Left cardiac atrium (tissue), 4 donors: ENCODE measurements at regions not wholly inside any gene's neighbourhood (a gene's known extent, or its start where the extent isn't known, plus 50 kb on each side); places are given as distances from the start of the nearest gene placed in this dataset.
"Not testable (repeated sequence)": the region's sequence is repeated elsewhere in the genome, so short reads cannot be mapped to it uniquely, and the experiment has no call there.

Experiments used
- ATAC-seq, 2 donors: fragments of 200-7000 bp; cut with Tn5 transposase; one replicate each; pipeline ENCODE4 v1.9.1; 2020; ENCODE audit warnings: mild to moderate bottlenecking in 2 of 2, moderate library complexity in 2 of 2
- DNase-seq: peaks from one replicate; pipeline ENCODE4 v3.0.0-alpha.2; 2020
- intact Hi-C, 2 donors: fragments of 100-400 bp; cut with DNase I; formaldehyde crosslinking; loops; one replicate each; pipeline versions ENCODE4 v1.14.1 to v1.15.1; 2022 to 2023
- donor health status: DM: no; HTN: yes; CAD: no.
- donor health status: DM: no; HTN: yes; CAD: no; lungs with severe emphysema.
- donor health status: DM: yes; HTN: yes; CAD: no.
- donor health status: Dilated cardiomyopathy.

DNA sequence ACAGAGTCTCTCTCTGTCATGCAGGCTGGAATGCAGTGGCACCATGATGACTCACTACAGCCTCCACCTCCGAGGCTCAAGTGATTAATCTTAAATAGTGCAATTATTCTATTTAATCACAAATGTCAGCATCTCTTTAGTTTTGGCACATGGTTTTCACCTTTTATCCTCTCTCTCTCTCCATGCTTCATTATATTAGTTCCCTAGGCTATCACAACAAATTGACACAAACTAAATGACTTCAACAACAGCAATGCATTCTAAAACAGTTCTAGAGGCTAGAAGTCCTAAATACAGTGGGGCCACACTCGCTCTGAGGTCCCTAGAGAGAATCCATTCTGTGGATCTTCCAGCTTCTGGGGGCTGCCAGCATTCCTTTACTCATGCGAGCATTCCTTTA lies 178.2 kb upstream of the ZNG1F start:
- ATAC-seq, DNase-seq, intact Hi-C loops: not testable (repeated sequence)

DNA sequence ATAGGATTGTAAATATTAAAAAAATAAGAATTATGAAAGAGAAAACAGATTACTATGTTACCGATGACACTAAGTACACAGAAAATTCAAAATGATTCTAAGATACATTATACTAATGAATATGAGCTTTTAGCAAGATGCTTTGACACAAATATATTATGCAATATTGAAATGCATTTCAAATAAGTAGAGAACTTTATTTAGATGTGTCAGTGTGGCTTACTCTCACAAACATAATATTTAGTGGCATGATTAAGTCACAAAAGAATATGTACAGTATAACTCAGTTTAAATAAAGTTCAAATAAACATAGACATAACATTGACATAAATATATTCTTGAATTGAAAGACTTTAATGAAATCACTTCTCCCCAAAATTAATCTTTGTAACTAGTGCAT lies 172.7 kb upstream of the ZNG1F start:
- DNase-seq, intact Hi-C loops, ATAC-seq: not testable (repeated sequence)

DNA sequence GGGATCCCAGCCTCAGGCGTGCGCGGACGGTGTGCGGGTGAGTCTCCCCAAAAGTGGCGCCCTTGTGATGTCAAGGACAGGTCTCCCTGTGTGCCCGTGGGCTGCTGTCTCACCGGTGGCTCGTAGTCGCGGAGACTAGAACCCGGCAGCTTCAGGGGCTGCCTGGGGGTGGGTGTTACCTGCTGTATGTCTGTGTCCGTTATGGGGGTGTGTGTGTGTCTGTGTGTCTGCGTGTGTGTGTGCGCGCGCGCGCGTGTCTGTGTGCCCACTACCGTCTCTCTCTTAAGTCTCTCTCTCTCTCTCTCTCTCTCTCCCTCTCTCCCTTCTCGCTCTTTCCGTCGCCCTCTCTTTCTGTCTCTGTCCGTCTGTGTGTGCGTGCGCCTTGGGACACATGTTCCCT lies 170.0 kb upstream of the ZNG1F start:
- DNase-seq, intact Hi-C loops: not testable (repeated sequence)
- peak in 1 of 2 donors; percentile 72 for ATAC-seq

DNA sequence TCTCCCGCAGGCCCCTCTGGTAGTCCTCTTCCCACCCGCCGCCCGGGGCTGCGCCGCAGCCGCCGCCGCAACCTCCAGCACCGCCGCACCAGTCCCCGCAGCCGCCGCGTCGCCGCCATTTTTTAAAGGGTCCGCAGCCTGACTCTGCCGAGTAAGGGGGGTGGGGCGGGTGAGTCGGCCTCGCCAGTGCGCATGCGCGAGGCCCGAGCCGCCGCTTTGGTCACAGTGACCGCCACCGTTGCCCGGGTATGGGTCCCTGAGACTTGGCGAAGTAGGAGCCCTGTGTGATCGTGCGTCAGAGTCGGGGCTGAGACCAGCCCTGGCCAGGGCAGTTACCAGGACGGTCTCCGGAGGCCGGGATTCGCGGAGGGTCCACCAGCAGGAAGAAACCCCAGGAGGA lies 169.6 kb upstream of the ZNG1F start:
- ATAC-seq, intact Hi-C loops: not testable (repeated sequence)

DNA sequence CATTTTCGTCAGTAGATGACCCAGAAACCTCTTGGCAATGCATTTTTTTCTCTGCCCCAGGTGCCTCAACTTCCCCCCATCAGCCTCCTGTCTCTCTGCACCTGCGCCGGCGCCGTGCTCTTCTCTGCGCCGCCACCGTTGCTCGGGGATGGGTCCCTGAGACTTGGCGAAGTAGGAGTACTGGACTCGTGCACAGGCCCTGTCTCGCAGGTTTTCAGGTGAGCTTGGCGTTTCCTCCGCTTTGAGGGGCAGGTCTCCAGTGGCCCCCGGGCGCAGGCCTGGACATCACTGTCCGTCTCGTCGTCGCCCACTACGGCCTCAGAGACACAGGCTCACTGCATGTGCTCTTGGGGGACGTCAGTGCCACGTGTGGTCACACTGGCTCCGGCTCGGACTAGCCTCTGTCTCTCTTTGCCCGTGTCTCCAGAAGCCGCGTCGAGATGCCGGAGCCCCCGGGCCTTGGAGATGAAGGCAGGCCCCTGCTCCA lies 168.8 kb upstream of the ZNG1F start:
- intact Hi-C loops, ATAC-seq, DNase-seq: not testable (repeated sequence)

More for the DNA sequence above, 169.6 kb upstream of the ZNG1F start:
- DNase-seq, result peak; percentile 64

DNA sequence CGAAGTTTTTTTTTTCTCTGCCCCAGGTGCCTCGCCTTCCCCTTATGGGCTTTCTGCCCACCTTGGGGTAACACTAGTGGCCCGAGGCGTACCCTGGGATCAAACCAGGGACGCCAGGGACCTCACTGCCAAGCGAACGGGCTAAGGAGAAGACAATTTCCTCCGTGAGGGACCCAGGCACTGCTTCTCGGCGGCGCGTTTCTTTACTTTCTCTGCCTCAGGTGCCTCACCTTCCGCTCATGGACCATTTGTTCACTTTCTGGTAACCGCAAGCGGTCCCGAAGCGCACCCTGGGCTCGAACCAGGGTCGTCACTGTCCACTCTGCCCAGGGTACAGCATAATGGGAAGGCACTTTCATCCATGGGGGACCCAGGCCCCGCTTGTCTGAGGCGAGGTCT lies 168.2 kb upstream of the ZNG1F start:
- intact Hi-C loops, DNase-seq, ATAC-seq: not testable (repeated sequence)

DNA sequence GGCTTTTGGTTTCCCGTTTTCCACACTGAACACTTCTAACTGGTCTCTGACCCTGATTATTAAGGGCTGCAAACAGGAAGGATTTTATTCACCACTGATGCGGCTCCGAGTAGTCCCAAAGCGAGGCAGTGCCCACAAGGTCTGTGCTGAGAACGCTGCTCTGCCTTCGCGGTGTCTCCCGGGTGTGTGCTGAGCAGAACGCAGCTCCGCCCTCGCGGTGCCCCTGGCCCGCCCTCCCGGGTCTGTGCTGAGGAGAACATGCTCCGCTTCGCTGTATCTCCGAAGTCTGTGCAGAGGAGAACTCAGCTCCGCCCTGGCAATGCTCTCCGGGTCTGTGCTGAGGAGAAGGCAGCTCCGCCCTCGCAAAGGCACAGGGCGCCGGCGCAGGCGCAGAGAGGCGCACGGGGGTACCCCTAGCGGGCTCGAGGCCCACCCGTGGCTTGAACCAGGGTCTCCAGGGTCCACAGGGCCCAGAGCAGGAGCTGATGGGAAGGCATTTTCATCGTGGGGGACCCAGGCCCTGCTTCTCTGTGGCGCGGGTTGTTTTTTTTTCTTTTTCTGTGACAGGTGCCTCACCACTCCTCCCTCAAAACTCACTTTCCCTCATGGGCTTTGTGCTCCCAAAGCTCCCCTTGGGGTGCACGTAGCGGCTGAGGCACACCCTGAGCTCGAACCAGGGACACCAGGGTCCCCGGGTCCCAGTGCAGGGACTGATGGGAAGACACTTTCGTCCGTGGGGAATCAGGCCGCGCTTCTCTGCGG lies 167.7 kb upstream of the ZNG1F start:
- intact Hi-C loops, result not testable (repeated sequence)
- ATAC-seq (peak in 1 of 2 donors; percentile 65), DNase-seq (peak; percentile 82)

DNA sequence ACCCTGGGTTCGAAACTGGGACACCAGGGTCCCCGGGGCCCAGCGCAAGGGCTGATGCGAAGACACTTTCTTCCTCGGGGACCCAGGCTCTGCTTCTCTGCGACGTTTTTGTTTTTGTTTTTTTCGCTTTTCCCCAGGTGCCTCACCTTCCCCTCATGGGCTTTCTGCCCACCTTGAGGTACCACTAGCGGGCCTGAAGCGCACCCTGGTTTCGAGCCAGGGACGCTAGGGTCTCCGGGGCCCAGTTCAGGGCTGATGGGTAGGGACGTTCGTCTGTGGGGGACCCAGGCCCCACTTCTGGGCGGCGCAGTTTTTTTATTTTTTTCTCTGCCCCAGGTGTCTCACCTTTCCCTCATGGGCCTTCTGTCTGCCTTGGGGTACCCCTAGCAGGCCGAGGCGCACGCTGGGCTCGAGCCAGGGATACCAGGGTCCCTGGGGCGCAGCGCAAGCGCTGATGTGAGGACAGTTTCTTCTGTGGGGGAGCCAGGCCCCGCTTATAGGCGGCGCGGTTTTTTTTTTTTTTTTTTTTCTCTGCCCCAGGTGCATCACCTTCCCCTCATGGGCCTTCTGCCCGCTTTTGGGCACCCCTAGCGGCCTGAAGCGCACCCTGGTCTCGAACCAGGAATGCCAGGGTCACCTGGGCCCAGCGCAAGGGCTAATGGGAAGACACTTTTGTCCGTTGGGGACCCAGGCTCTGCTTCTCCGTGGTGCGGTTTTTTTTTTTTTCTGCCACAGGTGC lies 166.8 kb upstream of the ZNG1F start:
- ATAC-seq, DNase-seq: not testable (repeated sequence)

DNA sequence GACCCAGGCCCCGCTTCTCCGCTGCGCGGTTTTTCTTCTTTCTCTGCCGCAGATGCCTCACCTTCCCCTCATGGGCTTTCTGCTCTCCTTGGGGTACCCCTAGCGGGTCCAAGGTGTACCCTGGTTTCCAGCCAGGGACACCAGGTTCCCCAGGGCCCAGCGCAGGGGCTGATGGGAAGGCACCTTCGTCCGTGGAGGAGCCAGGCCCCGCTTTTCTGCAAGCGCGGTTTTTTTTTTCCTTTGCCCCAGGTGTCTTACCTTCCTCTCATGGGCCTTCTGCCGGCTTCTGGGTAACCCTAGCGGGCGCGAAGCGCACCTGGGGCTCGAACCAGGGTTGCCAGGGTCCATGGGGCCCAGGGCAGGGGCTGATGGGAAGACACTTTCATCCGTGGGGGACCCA lies 165.9 kb upstream of the ZNG1F start:
- DNase-seq, intact Hi-C loops, ATAC-seq: not testable (repeated sequence)

More for the DNA sequence above, 166.8 kb upstream of the ZNG1F start:
- intact Hi-C loops, result not testable (repeated sequence)

DNA sequence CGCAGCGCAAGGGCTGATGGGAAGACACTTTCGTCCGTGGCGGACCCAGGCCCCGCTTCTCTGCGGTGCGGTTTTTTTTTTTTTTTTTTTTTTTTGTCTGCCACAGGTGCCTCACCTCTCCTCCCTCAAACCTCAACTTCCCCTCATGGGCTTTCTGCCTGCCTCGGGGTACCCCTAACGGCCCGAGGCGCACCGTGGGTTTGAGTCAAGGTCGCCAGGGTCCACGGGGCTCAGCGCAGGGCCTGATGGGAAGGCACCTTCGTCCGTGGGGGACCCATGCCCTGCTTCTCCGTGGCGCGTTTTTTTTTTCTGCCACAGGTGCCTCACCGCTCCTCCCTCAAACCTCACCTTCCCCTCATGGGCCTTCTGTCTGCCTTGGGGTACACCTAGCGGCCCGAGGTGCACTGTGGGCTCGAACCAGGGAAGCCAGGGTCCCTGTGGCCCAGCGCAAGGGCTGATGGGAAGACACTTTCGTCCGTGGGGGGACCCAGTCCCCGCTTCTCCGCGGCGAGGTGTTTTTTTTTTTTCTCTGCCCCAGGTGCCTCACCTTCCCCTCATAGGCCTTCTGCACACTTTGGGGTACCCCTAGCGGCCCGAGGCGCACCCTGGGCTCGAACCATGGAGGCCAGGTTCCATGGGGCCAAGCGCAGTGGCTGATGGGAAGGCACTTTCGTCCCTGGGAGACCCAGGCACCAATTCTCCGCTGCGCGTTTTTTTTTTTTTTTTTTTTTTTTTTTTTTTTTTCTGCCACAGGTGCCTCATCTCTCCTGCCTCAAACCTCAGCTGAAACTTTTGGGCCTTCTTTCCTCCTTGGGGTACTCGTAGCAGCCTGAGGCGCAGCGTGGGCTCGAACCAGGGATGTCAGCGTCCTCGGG lies 165.2 kb upstream of the ZNG1F start:
- intact Hi-C loops, ATAC-seq, DNase-seq: not testable (repeated sequence)

DNA sequence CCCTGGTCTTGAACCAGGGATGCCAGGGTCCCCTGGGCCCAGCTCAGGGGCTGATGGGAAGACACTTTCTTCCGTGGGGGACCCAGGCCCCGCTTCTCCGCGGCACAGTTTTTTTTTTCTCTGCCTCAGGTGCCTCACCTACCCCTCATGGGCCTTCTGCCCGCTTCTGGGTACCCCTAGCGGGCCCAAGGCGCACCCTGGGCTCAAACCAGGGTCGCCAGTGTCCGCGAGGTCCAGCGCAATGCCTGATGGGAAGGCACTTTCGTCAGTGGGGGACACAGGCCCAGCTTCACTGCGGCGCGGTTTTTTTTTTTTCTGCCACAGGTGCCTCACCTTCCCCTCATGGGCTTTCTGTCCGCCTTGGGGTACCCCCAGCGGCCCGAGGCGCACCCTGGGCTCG lies 163.9 kb upstream of the ZNG1F start:
- intact Hi-C loops, DNase-seq, ATAC-seq: not testable (repeated sequence)

DNA sequence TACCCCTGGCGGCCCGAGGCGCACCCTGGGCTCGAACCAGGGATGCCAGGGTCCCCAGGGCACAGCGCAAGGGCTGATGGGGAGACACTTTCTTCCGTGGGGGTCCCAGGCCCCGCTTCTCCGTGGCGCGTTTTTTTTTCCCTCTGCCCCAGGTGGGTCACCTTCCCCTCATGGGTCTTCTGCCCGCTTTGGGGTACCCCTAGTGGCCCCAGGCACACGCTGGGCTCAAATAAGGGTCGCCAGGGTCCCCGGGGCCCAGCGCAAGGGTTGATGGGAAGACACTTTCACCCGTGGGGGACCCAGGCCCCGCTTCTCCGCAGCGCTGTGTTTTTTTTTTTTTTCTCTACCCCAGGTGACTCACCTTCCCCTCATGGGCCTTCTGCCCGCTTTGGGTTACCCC lies 163.3 kb upstream of the ZNG1F start:
- ATAC-seq, DNase-seq, intact Hi-C loops: not testable (repeated sequence)

DNA sequence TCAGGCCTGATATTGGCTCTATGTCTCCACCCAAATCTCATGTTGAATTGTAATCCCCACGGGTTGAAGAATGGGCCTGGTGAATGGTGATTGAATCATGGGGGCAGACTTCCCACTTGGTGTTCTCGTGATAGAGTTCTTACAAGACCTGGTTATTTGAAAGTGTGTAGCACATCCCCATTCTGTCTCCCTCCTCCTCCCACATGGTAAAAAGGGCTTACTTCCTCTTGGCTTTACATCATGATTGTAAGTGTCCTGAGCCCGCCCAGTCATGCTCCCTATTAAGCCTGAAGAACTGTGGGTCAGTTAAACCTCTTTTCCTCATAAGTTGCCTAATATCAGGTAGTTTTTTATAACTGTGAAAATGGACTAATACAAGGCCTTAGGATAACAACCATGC lies 158.8 kb upstream of the ZNG1F start:
- intact Hi-C loops, DNase-seq, ATAC-seq: not testable (repeated sequence)

DNA sequence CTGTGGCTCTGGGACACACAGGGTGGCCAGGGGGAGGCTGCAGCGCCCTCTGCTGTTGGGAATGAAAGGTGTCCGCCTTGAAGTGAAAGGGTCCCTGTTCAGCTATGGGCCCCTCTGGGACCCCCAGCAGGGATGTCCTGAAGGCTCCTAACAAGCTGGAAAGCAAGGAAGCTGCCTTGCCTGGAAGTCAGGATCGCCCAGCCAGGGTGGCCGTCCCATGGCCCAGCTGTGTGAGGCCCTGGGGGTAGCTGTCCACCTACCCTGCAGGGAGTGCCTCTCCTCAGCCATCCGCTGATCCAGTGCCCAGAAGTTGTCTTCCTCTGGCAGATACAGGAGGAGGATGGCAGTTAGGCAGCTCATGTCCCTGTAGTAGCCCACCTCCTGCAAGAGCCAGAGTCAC lies 143.4 kb upstream of the ZNG1F start:
- ATAC-seq, intact Hi-C loops: not testable (repeated sequence)

DNA sequence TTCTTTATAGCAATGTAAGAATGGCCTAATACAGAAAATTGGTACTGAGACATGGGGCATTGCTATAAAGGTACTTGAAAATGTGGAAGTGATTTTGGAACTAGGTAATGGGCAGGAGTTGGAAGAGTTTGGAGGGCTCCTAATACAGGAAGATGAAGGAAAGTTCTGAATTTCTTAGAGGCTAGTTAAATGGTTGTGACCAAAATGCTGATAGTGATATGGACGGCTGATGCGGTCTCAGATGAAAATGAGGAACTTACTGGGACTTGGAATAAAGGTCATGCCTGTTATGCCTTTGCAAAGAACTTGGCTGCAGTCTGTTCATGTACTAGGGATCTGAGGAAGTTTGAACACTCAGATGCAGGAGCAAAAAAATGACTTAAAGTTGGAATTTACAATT lies 132.2 kb upstream of the ZNG1F start:
- intact Hi-C loops, DNase-seq, ATAC-seq: not testable (repeated sequence)

More for the DNA sequence above, 143.4 kb upstream of the ZNG1F start:
- DNase-seq, result not testable (repeated sequence)

DNA sequence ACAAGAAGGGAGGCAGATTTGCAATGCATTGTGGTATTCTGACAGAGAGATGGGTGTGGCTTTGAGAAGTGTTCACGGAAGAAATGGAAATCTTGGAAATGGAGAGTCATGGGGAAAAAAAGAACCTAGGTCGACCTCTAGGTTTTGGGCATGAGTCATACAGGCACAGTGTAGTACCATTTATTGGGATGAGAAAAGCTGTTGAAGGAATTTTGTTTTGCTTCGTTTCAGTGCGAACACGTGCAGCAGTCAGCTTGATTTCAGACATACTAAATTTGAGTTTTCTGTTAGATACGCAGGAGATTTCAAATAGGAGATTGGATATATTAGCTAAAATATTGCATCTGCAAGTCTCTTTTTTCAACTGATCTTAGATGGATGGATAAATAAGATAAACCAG lies 119.8 kb upstream of the ZNG1F start:
- intact Hi-C loops, DNase-seq, ATAC-seq: not testable (repeated sequence)

DNA sequence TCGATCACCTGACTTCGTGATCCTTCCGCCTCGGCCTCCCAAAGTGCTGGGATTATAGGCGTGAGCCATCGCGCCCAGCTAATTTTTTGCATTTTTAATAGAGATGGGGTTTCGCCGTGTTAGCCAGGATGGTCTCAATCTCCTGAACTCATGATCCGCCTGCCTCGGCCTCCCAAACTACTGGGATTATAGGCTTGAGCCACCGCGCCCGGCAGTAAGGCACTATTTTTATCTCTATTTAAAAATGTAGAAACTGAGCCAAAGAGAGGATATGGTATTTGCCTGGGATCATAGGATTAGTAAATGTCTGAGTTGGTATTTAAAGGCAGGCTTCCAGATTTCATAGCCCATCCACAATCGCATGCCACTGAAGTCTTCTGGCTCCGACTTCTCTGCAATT lies 96.6 kb upstream of the ZNG1F start:
- ATAC-seq, intact Hi-C loops, DNase-seq: not testable (repeated sequence)

DNA sequence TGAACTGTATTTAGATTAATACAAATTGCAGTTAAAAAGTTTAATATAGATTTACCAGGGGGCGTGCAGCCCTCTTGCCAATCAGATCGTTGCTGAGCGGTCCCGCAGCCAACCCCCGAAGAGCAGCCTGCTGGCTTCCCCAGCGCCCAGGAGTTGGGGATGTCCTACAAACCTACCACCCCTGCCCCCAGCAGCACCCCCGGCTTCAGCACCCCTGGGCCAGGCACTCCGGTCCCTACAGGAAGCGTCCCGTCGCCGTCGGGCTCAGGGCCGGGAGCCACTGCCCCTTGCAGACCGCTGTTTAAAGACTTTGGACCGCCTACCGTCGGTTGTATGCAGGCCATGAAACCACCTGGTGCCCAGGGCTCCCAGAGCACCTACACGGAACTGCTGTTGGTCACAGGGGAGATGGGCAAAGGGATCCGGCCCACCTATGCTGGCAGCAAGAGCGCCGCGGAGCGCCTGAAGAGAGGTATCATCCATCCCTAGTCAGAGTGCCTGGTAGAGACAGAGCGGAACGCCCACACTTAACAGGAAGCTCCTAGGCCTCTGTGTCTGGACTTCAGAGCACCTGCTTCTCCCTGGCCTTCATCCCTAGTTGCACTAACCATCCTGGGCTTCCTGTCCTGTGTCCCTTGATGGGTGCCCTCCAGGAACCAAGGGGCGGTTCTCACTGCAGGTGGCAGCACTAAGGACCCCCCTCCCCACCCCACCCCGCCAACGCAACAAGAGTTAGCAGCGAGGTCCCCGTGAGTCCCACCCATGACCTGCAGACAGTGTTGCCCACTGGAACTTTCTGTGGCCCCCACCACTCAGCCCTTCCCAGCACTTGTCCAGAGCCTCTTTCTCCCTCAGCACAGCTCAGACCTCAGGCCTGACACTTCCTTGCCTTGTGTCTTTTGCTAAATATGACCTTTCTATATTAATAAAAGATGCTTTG lies 91.5 kb upstream of the ZNG1F start:
- intact Hi-C loops, DNase-seq: not testable (repeated sequence)
- ATAC-seq, result peak in 1 of 2 donors; percentile 29
